HG03060 (cell line): ENCODE measurements at regions not wholly inside any gene's neighbourhood (a gene's known extent, or its start where the extent isn't known, plus 50 kb on each side); places are given as distances from the start of the nearest gene placed in this dataset.

ENCODE experiments used
- ATAC-seq: cut with Tn5 transposase; IDR thresholded peaks from one replicate; pipeline ENCODE4 v1.9.1; 2021; ENCODE audit warnings: low read depth, moderate number of reproducible peaks; ENCODE audit not compliant: unreplicated experiment

- no peak for ATAC-seq
Observed at GRCh38 chr7:41808541-41808940, 105.7 kb upstream of the INHBA start.

GRCh38 chr7:41803569-41803968 lies 100.7 kb upstream of the INHBA start:
- ATAC-seq: no peak

- ATAC-seq: no peak
Observed at GRCh38 chr7:41796331-41796730, 93.4 kb upstream of the INHBA start.

GRCh38 chr7:41795276-41795833 lies 92.5 kb upstream of the INHBA start:
- ATAC-seq: no peak

DNA sequence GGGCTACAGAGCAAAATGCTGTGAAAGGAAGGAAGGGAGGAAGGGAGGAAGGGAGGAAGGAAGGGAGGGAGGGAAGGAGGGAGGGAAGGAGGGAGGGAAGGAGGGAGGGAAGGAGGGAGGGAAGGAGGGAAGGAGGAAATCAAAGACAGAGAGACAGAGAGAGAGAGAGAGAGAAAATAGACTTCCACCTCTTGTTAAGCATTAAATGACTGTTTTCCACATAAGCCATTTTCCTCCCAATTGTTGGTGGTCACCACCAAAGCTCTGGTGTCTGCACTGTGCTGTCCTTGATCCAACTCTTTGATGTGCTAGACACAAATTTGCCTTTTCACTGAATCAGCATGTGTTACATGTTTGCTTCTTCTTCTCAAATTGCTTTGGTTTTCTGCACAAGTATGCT lies 90.7 kb upstream of the INHBA start:
- no peak for ATAC-seq

DNA sequence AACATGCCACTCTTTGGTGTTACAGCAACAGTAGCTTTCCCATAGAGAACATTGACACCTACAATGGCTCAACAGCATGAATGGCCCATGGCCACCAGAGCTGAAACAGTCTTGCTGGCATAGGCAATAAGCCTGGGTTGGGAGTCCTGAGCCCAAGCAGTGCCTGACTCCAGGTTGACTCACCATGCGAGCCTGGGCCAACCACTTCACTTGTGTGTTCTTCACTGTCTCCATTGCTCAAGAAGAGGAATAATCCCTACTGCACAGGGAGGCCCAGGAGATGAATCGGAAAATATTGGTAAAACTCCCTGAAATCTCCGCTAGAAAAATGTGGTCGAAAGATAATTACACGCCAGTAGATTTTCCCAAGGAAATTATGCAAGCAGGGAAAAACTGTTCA lies 89.2 kb upstream of the INHBA start:
- ATAC-seq: no peak

DNA sequence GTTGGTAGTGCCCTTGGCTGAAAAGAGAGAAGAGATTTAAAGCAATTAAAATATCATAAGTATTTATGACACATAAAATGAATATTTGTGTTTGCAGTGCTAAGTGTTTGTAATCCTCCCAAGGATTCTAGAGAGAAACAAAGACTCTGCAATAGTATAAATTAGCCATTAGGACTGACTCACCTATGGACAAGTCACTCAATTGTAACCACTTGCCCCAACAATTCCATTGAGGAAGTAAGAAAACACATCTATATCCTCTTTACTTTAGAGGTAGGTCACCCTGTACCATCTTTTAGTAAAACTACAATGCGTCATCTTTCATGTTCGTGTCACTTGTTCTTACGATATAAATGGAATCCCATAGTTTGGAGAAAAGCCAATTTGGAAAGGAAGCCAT lies 85.7 kb upstream of the INHBA start:
- no peak for ATAC-seq

GRCh38 chr7:41787651-41788350 lies 84.9 kb upstream of the INHBA start:
- ATAC-seq: no peak

DNA sequence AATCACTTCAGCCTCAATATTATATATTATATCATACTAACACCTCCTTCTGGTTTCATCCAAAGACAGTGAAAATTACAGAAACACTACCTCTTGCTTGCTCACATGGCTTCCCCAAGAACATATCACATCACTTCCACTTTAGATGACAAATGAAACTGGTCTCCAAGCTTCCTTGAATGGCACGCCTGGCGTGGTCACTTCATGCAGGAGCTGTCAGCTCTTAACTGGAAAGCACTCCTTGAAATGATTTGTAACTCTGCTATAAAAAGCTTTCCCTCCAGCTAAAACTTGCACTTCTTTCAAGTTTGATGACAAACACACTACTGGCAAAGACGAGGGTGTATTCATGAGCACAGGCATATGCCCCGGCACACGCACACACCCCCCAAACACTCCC lies 84.1 kb upstream of the INHBA start:
- ATAC-seq: no peak

GRCh38 chr7:41786404-41786803 lies 83.5 kb upstream of the INHBA start:
- no peak for ATAC-seq

DNA sequence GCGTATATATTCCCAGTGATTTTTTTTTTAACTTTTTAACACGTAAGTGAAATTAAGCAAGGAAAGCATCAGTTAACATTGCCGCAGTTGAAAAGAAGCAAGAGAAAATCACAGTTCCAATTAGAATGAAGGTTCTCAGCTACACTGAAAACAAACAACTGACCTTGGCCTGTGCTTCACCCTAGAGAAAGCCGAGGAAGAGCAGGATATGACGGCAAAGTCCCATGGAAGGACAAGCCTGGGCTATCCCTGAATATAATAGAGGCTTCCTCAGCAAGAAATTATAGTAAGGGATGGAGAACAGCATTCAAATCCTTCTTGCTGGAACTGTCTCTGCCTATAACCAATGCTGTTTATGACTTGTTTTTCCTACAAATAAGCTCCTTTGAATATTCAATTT lies 83.0 kb upstream of the INHBA start:
- ATAC-seq: no peak

- ATAC-seq: no peak
Observed at GRCh38 chr7:41785265-41785664, 82.4 kb upstream of the INHBA start.

GRCh38 chr7:41779918-41780317 lies 77.0 kb upstream of the INHBA start:
- no peak for ATAC-seq

DNA sequence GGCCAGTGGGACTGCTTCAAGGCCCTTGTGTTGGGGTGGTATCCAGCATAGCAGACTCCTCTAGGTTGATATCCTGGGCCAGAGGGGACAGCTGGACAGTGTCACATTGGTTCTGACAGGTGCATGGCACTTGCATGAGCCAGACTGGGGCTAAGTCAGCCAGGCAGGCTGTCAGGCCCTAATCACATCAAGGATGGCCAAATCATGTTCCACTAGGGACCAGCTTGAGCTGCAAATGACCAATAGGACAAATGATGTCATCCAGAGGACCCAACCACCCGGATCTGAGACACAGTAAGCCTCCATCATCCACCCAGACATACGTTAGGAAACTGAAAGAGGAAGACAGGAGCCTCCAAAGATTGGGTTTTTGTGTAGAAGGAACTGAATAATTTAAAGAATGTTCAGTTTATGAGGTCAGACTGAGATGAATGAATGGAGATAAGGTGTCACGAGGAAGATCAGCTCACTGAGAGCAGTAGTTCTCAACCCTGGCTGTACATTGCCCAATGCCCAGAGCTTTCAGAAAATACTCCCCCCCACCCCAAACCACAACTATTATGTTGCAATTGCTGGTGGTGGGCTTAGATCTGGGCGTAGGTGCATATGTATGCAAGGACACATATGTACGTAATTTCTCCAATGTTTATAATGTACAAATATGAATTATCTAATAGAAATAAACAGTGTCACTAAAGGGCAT lies 75.2 kb upstream of the INHBA start:
- ATAC-seq: no peak

- no peak for ATAC-seq
Observed at GRCh38 chr7:41774966-41775365, 72.1 kb upstream of the INHBA start.

DNA sequence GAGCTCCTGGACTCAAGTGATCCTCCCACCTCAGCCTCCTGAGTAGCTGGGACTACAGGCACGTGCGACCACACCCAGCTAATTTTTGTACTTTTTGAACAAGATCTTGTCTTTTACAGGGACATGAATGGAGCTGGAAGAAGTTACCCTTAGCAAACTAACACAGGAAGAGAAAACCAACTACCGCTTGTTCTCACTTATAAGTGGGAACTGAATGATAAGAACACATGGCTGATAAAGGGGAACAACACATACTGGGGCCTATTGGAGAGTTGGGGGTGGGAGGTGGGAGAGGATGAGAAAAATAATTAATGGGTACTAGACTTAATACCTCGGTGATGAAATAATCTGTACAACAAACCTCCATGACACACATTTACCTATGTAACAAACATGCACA lies 70.9 kb upstream of the INHBA start:
- no peak for ATAC-seq

GRCh38 chr7:41771717-41772116 lies 68.8 kb upstream of the INHBA start:
- no peak for ATAC-seq

DNA sequence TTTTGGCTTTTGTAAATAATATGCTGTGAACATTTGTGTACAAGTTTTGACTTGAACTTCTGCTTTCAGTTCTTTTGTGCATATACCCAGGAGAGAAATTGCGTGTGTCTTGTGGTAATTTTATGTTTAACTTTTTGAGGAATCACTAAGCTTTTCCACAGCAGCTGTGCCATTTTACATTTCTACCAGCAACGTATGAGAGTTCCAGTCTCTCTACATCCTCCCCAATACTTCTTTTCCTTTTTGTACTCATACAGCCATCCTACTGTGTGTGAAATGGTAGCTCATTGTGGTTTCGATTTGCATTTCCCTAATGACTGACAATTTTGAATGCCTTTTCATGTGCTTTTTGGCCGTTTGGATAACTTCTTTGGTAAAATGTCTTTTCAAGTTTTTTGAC lies 66.3 kb upstream of the INHBA start:
- ATAC-seq: no peak

GRCh38 chr7:41763626-41764025 lies 60.7 kb upstream of the INHBA start:
- no peak for ATAC-seq

GRCh38 chr7:41762641-41763040 lies 59.8 kb upstream of the INHBA start:
- ATAC-seq: no peak

DNA sequence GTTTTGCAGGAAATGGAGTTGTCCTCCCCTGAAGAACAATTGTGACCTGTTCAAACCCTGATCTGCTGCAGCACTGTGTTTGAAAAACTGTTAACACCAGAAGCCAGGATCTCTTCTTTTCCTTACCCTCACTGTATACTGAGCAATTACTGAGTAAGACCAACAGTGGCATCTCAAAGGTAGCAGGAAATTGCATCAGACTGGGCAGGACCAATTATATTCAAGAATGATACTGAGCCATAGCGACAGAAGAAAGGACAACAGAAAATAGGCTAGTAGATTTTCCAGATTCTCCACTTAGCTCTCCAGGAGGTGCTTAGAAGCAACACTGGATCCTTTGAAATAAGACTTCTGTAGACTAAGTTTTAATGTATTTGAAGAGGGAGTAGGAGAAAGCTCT lies 57.4 kb upstream of the INHBA start:
- no peak for ATAC-seq

DNA sequence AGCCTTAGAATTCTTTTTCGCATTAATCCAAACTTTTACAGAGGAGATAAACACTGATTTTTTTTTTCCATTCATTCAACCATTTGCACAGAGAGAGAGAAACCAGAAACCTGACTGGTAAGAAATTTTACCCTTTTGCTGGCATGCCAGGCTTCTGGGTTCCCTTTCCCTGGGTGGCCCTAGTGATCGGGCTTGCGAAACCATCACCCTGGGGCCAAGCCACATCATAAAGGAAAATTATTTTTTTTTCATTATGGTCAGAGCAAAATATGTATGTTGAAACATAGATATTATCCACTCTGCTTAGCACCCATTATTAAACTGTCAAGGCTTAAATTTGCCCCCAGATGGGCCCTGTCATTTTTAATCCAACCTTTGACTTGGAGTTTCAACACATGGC lies 55.4 kb upstream of the INHBA start:
- ATAC-seq: no peak
